GM18870 (cell line): ENCODE measurements at regions not wholly inside any gene's neighbourhood (a gene's known extent, or its start where the extent isn't known, plus 50 kb on each side); places are given as distances from the start of the nearest gene placed in this dataset.

Experiments used
- ATAC-seq: cut with Tn5 transposase; IDR thresholded peaks from one replicate; pipeline ENCODE4 v1.9.1; 2021; ENCODE audit warnings: moderate library complexity; ENCODE audit not compliant: unreplicated experiment

GRCh38 chr18:78130232-78131195 lies 849.1 kb upstream of the SALL3 start:
- ATAC-seq, result no peak

GRCh38 chr18:78133729-78134128 lies 845.9 kb upstream of the SALL3 start:
- no peak for ATAC-seq

GRCh38 chr18:78136986-78137385 lies 842.6 kb upstream of the SALL3 start:
- ATAC-seq, result no peak

- no peak for ATAC-seq
Observed at GRCh38 chr18:78138983-78139496, 840.6 kb upstream of the SALL3 start.

GRCh38 chr18:78140294-78140693 lies 839.3 kb upstream of the SALL3 start:
- ATAC-seq, result no peak

- ATAC-seq, result no peak
Observed at GRCh38 chr18:78144669-78145068, 834.9 kb upstream of the SALL3 start.

GRCh38 chr18:78145096-78145495 lies 834.5 kb upstream of the SALL3 start:
- ATAC-seq, result no peak

- no peak for ATAC-seq
Observed at GRCh38 chr18:78146136-78147085, 833.2 kb upstream of the SALL3 start.

- ATAC-seq, result no peak
Observed at GRCh38 chr18:78150590-78150989, 829.0 kb upstream of the SALL3 start.

- no peak for ATAC-seq
Observed at GRCh38 chr18:78151234-78151633, 828.4 kb upstream of the SALL3 start.

GRCh38 chr18:78151948-78152725 lies 827.5 kb upstream of the SALL3 start:
- ATAC-seq, result no peak

- ATAC-seq, result no peak
Observed at GRCh38 chr18:78153362-78153761, 826.3 kb upstream of the SALL3 start.

- no peak for ATAC-seq
Observed at GRCh38 chr18:78154444-78154843, 825.2 kb upstream of the SALL3 start.

- no peak for ATAC-seq
Observed at GRCh38 chr18:78154853-78155252, 824.8 kb upstream of the SALL3 start.

GRCh38 chr18:78156466-78156865 lies 823.2 kb upstream of the SALL3 start:
- no peak for ATAC-seq

- no peak for ATAC-seq
Observed at GRCh38 chr18:78158943-78159342, 820.7 kb upstream of the SALL3 start.

GRCh38 chr18:78159397-78159796 lies 820.2 kb upstream of the SALL3 start:
- no peak for ATAC-seq

- ATAC-seq, result no peak
Observed at GRCh38 chr18:78160961-78161656, 818.5 kb upstream of the SALL3 start.

GRCh38 chr18:78165525-78165924 lies 814.1 kb upstream of the SALL3 start:
- no peak for ATAC-seq

- no peak for ATAC-seq
Observed at GRCh38 chr18:78168526-78168925, 811.1 kb upstream of the SALL3 start.
